Activated B cell treated with CpG ODN at 0.5 μM for 24 hours (primary cell): ENCODE measurements at regions not wholly inside any gene's neighbourhood (a gene's known extent, or its start where the extent isn't known, plus 50 kb on each side); places are given as distances from the start of the nearest gene placed in this dataset.

ENCODE experiments used
- ATAC-seq: fragments of 200-7000 bp; cut with Tn5 transposase; one replicate; pipeline ENCODE4 v1.10.0; 2021; ENCODE audit warnings: low read depth, mild to moderate bottlenecking, moderate library complexity
- CTCF ChIA-PET: fragments of 350-600 bp; sonication (Branson Sonifier 250); formaldehyde crosslinking; loops from one replicate; lab custom pipeline; 2021; ENCODE audit warnings: antibody characterized with exemption; lab: Charles Lee
- POLR2A ChIA-PET: fragments of 350-600 bp; sonication (Branson Sonifier 250); formaldehyde crosslinking; loops from one replicate; lab custom pipeline; 2021; ENCODE audit warnings: antibody characterized with exemption; lab: Charles Lee
- DNase-seq: peaks from one replicate; pipeline ENCODE4 v3.0.0; 2022
- H3K27ac Mint-ChIP-seq: one replicate; pipeline ENCODE4 v1.8.0; 2020; ENCODE audit warnings: mixed read lengths
- H3K27me3 Mint-ChIP-seq: one replicate; pipeline ENCODE4 v1.8.0; 2021; ENCODE audit warnings: mixed read lengths
- H3K36me3 Mint-ChIP-seq: one replicate; pipeline ENCODE4 v1.8.0; 2021; ENCODE audit warnings: low read depth, mixed read lengths
- H3K4me1 Mint-ChIP-seq: one replicate; pipeline ENCODE4 v1.8.0; 2021; ENCODE audit warnings: mixed read lengths
- H3K4me3 Mint-ChIP-seq: one replicate; pipeline ENCODE4 v1.8.0; 2020; ENCODE audit warnings: mild to moderate bottlenecking, mixed read lengths
- H3K9me3 Mint-ChIP-seq: one replicate; pipeline ENCODE4 v1.8.0; 2020; ENCODE audit warnings: mixed read lengths
- intact Hi-C: fragments of 100-400 bp; cut with micrococcal nuclease; formaldehyde crosslinking; loops from one replicate; pipeline ENCODE4 v1.15.1; 2024
- TF ChIP-seq, protein P1 (sequence below): fragments of 200-600 bp; IDR thresholded peaks from one replicate; pipeline ENCODE4 v1.8.0; 2022; ENCODE audit warnings: antibody characterized with exemption, mild to moderate bottlenecking

GRCh38 chr4:134470544-134470943, 269.0 kb upstream of the PABPC4L start:
- TF ChIP-seq, protein P1, sequence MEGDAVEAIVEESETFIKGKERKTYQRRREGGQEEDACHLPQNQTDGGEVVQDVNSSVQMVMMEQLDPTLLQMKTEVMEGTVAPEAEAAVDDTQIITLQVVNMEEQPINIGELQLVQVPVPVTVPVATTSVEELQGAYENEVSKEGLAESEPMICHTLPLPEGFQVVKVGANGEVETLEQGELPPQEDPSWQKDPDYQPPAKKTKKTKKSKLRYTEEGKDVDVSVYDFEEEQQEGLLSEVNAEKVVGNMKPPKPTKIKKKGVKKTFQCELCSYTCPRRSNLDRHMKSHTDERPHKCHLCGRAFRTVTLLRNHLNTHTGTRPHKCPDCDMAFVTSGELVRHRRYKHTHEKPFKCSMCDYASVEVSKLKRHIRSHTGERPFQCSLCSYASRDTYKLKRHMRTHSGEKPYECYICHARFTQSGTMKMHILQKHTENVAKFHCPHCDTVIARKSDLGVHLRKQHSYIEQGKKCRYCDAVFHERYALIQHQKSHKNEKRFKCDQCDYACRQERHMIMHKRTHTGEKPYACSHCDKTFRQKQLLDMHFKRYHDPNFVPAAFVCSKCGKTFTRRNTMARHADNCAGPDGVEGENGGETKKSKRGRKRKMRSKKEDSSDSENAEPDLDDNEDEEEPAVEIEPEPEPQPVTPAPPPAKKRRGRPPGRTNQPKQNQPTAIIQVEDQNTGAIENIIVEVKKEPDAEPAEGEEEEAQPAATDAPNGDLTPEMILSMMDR, result no peak
- Mint-ChIP-seq H3K4me3 (no peak overlapping the region), H3K36me3 (no peaks in the 10 kb centered on the region), H3K4me1 (no peaks in the 10 kb centered on the region), H3K27me3 (no peaks in the 10 kb centered on the region), H3K9me3 (no peaks in the 10 kb centered on the region), H3K27ac (no peak overlapping the region)
- POLR2A ChIA-PET, result no interaction called here
- intact Hi-C loops, result no loop called here
- no peak for ATAC-seq
- CTCF ChIA-PET, result no interaction called here
- DNase-seq, result no peak

GRCh38 chr4:134465417-134465816, 263.8 kb upstream of the PABPC4L start:
- ChIA-PET POLR2A (no interaction called here), CTCF (no interaction called here)
- TF ChIP-seq, protein P1, result no peak
- Mint-ChIP-seq H3K4me3 (no peak overlapping the region), H3K36me3 (no peaks in the 10 kb centered on the region), H3K27ac (no peak overlapping the region), H3K27me3 (no peaks in the 10 kb centered on the region), H3K4me1 (no peaks in the 10 kb centered on the region), H3K9me3 (no peaks in the 10 kb centered on the region)
- no peak for DNase-seq
- intact Hi-C loops, result no loop called here
- no peak for ATAC-seq

DNA sequence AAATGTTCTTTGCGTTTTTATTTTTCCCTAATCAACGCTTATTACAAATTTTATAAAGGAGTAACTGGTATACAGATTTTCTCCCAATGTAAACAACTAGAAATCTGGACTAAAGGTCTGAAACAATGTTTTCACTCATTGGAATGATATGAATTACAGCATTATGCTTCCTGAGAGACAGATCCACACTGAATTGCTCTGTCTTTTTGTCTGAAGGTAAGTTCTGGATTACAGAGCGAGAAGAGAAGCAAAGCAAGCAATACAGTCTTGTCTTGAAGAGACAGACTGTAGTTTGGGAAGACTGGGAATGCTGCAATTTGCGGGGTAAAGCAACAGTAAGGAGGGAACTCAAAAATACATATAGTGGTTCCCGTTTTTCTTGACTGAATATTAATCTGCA, 262.2 kb upstream of the PABPC4L start:
- Mint-ChIP-seq H3K27ac (no peak overlapping the region), H3K4me3 (no peak overlapping the region), H3K36me3 (no peaks in the 10 kb centered on the region), H3K27me3 (no peaks in the 10 kb centered on the region), H3K4me1 (no peaks in the 10 kb centered on the region), H3K9me3 (peaks cover 6% of the 10 kb centered on the region)
- intact Hi-C loops, result no loop called here
- TF ChIP-seq, protein P1, result no peak
- CTCF ChIA-PET, result no interaction called here
- DNase-seq (no peak), ATAC-seq (no peak)
- POLR2A ChIA-PET, result no interaction called here

DNA sequence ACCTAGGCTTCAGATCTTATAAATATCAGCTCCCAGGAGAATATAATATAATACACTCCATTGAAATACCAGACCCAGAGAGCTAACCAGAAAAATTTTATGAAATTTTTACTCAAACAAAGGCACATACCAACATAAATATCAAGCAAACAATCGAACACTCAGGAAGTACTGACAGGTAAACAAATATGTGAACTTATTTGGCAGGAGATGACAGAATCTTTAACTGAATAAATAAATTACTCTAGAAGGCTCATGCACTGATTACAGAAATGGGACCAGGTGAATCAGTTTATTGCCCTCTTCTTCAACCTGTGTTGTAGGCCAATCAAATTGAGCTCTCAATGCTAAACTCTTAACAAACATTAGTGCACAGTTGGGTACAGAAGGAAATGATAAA, 225.2 kb upstream of the PABPC4L start:
- ChIA-PET CTCF (no interaction called here), POLR2A (no interaction called here)
- H3K4me1 Mint-ChIP-seq, result no peaks in the 10 kb centered on the region
- H3K27ac Mint-ChIP-seq, result no peak overlapping the region
- DNase-seq, result no peak
- no peak overlapping the region for H3K4me3 Mint-ChIP-seq
- no peaks in the 10 kb centered on the region for H3K36me3 Mint-ChIP-seq
- intact Hi-C loops, result no loop called here
- H3K27me3 Mint-ChIP-seq, result no peaks in the 10 kb centered on the region
- H3K9me3 Mint-ChIP-seq, result no peaks in the 10 kb centered on the region
- TF ChIP-seq, protein P1, result no peak
- no peak for ATAC-seq

DNA sequence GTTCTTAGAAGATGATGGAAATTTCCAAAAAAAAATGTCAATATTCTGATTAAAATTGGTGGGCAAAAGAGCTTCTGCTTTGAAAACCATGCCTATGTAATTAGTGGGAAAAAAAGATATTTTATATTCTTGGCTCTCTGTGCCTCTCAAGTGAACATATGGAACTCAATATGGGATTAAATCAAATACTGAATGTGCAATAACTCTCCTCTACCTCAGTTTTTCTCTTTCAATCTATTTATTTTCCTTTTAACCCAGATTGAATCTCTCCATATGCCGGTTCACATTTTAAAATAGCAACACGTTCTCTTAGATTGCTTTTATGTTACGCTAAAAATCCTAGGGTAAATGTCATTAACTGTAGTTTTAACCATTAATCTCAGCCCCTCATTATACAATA, 224.2 kb upstream of the PABPC4L start:
- no peak for ATAC-seq
- CTCF ChIA-PET, result no interaction called here
- Mint-ChIP-seq H3K4me1 (no peaks in the 10 kb centered on the region), H3K36me3 (no peaks in the 10 kb centered on the region), H3K27me3 (no peaks in the 10 kb centered on the region), H3K9me3 (no peaks in the 10 kb centered on the region), H3K27ac (no peak overlapping the region), H3K4me3 (no peak overlapping the region)
- POLR2A ChIA-PET, result no interaction called here
- no peak for DNase-seq
- intact Hi-C loops, result no loop called here
- TF ChIP-seq, protein P1, result no peak
